RPMI7951 (cell line): ENCODE measurements at regions not wholly inside any gene's neighbourhood (a gene's known extent, or its start where the extent isn't known, plus 50 kb on each side); places are given as distances from the start of the nearest gene placed in this dataset.
"Not testable (repeated sequence)": the region's sequence is repeated elsewhere in the genome, so short reads cannot be mapped to it uniquely, and the experiment has no call there.

Experiments used
- DNase-seq: peaks from one replicate; pipeline ENCODE4 v3.0.0-alpha.2; 2012; ENCODE audit warnings: low read depth

DNA sequence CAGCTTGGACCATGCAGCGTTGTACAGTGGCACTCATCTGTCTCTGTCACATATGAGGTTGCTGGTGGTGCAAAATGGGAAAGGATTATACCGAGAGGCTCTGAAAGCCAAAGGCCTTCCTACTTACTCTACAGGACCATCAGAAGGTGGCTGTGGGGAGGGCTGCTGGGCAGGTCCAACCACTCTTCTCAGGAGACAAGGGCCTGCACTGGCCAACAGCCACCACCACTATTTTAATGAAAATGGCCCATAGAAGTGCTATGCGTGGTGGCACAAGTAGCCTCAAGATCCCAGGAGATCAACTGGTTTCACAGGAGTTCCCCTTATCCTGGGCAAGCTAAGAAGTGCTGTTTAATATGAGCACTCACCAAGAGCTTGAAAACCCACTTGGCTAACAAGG lies 52.3 kb downstream of the MRPL57 start:
- no peak for DNase-seq

- DNase-seq: no peak
Measured at GRCh38 chr13:21229241-21230024, 53.0 kb downstream of the MRPL57 start.

- DNase-seq: no peak
Measured at GRCh38 chr13:21230516-21230915, 54.1 kb downstream of the MRPL57 start.

- DNase-seq: peak; percentile 58
Measured at GRCh38 chr13:21231426-21231940, 55.0 kb downstream of the MRPL57 start.

DNA sequence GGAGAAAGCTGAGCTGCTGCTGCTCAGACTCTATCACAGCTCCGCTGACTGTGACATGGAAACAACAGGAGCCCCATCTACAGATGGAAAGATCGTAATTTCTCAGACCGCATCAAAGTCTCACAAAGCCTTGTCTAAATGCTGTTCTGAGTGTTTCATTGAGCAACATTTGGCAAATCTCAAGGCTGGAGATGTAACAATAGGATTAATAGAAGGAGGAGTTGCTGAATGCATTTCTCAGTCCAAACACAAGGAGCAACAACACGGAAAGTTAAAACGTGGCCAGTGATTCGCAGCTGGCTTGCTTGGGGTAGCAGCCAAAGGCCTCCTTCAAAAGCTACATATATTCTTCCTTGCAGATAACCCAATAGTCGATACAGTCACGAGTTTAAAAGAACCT lies 55.7 kb downstream of the MRPL57 start:
- DNase-seq: no peak

GRCh38 chr13:21232599-21232998 lies 56.1 kb downstream of the MRPL57 start:
- DNase-seq: no peak

DNA sequence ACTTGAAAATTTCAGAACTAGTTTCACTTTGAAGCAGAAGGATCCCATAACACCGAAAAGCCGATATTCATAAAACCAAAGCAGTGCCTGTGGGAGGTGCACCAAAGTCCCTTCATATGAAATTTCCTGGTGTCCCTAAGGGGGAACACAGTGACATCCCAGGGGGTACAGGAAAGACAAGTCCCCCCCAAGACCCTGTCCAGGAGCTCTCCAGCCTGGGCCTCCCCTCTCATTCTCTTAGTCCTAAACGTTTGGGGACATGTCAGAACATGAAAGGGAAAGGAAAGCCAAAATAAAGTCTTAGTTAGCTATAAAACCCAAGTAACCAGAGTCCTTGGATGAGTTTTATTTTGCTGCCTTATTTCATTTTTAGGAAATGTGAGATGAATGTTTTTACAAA lies 56.6 kb downstream of the MRPL57 start:
- no peak for DNase-seq

GRCh38 chr13:21234526-21234925 lies 58.1 kb downstream of the MRPL57 start:
- DNase-seq: peak; percentile 53

GRCh38 chr13:21235174-21235573 lies 58.7 kb downstream of the MRPL57 start:
- DNase-seq: no peak

- DNase-seq: no peak
Measured at GRCh38 chr13:21237081-21237480, 60.6 kb downstream of the MRPL57 start.

GRCh38 chr13:21238267-21238666 lies 61.8 kb downstream of the MRPL57 start:
- DNase-seq: no peak

DNA sequence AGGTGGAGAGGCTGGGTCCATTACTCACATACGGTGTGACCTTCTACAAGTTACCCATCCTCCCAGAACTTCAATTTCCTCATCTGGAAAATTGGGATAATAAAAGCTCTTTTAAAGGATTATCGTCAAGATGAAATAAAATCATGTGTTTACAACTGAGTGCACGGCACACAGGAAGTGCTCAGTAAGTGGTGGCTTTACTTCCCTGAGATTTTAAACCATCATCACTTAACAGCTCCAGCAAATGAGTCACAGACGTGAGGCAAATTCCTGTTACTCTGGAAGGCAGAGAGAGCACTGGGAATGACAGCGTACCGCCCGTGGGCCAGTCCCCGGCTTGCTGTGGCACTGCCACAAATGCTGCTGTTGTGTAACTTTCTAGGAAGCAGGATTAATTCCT lies 64.1 kb downstream of the MRPL57 start:
- DNase-seq: peak; percentile 77

- no peak for DNase-seq
Measured at GRCh38 chr13:21242236-21242635, 65.8 kb downstream of the MRPL57 start.

GRCh38 chr13:21243045-21243897 lies 66.8 kb downstream of the MRPL57 start:
- no peak for DNase-seq

DNA sequence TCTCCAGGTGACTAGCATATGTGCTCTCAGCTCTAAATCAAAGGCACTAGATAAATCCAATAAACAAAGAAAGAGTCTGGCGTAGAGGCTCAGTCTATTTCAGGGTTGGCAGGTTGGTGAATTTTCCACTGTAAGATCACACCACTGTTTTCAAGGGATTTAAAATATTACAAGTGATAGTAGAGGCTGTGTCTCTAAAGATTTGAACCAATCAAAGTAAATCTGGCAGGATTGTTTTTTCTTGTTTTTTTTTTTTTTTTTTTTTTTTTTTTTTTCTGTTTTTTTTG lies 67.4 kb downstream of the MRPL57 start:
- not testable (repeated sequence) for DNase-seq

- DNase-seq: no peak
Measured at GRCh38 chr13:21246761-21247452, 70.4 kb downstream of the MRPL57 start.

DNA sequence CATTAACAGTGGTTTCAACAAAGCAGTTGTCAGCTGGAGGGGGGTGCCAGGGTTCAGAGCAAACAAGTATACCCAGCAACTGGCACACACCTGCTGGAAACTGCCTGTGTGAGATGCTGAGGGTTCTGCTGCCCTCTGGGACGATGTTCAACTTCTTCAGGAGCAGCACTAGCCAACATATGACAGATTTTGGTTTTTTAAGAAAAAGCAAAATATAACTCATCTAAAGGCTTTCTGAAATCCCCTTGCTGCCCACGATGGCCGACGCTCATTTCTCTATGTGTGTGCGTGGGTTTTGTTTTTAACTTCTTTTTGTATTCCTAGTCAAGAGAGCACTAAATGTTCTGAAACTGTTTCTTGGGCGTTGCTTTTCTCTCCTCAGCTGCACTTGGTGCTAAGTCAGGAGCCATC lies 79.9 kb downstream of the MRPL57 start:
- DNase-seq: no peak

- no peak for DNase-seq
Measured at GRCh38 chr13:21256891-21257290, 80.4 kb downstream of the MRPL57 start.

DNA sequence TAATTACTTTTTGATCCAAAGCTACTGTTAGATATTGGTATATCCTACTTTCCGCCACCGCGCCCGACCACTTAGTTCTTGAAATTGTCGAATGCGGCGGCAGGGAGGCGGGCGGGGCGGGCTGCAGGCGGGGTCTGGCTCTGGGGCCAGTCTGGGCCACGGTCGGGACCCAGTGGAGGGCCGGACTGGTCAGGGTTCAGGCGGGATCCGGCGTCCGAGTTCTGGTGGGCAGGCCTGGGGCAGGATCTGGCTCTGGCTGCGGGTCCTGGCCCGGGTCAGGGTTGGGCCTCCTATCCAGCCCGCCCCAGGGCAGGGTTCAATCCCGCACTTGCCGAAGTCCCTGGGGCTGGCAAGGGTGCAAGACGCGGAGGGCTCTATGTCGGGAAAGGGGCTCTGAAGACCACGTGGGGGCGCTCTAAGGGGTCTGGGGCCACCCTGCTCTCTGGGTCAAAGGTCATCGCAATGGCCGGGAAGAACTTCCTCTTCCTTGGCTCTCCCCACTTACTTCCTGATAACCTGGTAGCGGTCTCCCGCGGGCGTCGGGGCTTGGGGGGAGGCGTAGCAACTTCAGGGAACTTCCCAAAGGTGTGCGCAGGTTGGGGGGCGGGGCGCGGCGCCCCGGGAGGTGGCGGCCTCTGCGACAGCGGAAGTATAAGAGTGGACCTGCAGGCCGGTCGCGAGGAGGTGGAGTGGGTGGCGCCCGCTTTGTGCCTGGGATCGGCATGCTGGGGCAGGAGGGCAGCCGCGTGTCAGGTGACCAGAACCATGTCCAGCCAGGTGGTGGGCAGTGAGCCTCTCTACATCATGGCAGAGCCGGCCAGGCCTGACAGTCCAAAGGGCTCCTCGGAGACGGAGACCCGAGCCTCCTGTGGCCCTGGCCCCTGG lies 83.4 kb downstream of the MRPL57 start:
- DNase-seq: no peak

- DNase-seq: not testable (repeated sequence)
Measured at GRCh38 chr13:21260561-21261290, 84.3 kb downstream of the MRPL57 start.
